NAMALWA (cell line): ENCODE measurements at regions not wholly inside any gene's neighbourhood (a gene's known extent, or its start where the extent isn't known, plus 50 kb on each side); places are given as distances from the start of the nearest gene placed in this dataset.
"Not testable (repeated sequence)": the region's sequence is repeated elsewhere in the genome, so short reads cannot be mapped to it uniquely, and the experiment has no call there.

ENCODE experiments used
- DNase-seq: peaks from one replicate; pipeline ENCODE4 v3.0.0-alpha.2; 2015; ENCODE audit warnings: low spot score

DNA sequence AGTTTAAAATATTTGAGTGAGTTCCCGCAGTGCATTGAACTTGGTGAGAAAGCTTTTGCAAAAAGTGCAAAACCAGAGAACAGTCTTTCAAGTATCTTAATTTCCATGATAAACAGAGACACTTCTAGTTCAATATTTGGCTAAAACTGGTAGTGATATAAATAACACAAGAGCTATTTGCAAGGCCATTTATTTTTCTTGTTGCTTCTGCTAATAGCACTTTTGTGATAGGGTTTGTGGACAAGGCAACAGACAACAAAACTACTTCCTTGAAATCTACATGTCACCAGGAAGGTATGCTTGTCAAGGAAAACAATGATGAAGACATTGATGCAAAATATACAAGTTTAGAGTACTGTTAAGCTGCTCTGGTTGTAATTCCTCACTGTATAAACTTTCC, 1225.1 kb downstream of the OTOL1 start:
- no peak for DNase-seq

DNA sequence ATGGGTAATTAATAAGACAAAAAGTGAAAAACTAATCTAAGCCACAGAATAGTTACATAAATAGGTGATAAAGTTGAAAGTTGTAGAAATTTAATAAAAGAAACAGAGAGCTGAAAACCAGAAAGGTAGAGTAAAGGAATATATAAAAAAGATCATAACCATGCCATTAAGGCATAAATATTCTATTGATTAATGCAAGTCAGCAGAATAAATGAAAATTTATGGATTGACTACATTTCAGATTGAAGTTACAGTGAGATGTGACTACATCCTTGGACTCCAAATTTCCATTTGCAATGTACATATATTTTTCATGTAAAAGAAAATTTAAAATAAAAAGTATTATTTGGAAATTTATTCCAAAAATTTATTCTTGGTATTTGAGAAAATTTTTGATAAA, 1225.7 kb downstream of the OTOL1 start:
- DNase-seq, result no peak

DNA sequence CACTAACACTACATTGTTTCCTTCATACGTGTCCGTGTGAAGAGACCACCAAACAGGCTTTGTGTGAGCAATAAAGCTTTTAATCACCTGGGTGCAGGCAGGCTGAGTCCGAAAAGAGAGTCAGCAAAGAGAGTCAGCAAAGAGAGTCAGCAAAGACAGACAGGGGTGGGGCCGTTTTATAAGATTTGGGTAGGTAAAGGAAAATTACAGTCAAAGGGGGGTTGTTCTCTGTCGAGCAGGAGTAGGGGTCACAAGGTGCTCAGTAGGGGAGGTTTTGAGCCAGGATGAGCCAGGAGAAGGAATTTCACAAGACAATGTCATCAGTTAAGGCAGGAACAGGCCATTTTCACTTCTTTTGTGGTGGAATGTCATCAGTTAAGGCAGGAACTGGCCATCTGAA, 1226.2 kb downstream of the OTOL1 start:
- DNase-seq, result not testable (repeated sequence)

DNA sequence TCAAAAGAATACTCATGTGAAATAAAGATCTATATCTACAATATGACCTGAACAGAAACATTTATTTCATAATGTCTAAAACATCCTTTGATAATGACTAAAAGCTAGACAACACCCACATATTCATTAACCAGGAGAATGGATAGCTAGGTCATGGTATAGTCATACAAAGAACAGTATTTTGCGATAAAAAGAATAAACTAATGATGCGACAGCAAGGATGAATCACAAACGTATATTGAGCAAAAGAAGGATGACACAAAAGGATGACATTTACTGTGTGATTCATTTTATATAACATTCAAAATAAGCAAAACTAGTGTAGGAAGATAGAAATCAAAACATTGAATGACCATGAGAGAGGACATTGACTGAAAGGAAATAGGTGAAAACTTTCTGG, 1233.1 kb downstream of the OTOL1 start:
- DNase-seq, result no peak

DNA sequence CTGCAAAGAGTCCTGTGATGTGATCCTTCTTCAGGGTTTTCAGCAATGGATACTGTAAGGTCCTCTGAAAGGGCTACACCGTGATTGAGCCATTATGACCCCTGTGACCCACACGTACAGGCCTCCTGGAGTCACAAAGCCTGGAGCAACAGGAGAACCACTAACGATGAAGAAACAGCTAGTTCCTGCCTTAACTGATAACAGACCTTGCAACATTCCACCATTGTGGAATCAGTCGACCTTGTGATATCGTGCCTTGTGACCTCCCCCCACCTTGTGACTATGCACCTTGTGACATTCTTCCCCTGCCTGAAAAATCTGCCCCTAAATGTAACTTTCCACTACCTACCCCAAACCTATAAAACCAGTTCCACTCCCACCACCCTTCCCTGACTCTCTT, 1235.4 kb downstream of the OTOL1 start:
- not testable (repeated sequence) for DNase-seq

DNA sequence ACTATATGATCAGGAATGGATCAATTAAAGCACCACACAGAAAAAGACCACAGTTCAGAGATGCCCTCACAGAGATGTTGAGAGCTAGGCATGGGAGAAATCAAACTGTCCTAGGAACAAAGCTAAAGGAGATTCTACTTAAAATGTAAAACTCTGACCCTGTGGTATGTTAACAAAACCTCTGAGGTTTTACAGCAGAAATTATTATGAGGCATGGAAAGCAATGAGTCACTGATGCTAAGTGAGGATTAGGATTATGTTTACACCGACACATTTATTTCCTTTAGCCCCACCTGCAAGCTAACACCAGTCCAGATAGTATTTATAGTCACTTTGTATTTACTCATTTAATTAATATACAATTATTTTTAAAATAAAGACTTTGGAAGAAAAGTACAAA, 1242.2 kb downstream of the OTOL1 start:
- DNase-seq, result no peak

DNA sequence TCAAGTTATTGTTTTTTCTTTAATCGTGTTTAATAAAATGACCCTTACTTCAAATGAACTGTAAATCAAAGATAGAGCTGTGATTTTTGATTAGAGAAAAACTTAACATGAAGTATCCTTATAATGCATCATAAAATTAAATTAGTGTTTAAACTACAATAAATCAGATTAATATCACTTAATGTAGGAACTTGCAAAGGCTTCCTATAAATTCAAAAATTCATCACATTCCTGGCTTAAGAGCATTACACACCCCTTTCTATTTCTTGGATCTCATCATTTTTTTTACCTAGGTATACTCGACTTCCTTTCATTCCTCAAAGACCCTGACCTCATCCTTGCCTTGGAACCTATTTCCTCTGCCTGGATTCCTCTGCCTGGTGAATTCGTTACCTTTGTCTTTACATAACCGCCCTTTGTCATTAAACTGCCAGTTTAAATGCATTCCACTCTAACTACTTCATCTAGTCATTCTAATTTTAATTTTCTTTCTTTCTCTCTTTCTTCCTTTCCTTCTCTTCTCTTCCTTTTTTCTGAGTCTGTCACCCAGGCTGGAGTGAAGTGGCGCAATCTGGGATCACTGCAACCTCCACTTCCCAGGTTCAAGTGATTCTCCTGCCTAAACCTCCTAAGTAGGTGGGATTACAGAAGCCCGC, 1244.5 kb downstream of the OTOL1 start:
- DNase-seq, result no peak

DNA sequence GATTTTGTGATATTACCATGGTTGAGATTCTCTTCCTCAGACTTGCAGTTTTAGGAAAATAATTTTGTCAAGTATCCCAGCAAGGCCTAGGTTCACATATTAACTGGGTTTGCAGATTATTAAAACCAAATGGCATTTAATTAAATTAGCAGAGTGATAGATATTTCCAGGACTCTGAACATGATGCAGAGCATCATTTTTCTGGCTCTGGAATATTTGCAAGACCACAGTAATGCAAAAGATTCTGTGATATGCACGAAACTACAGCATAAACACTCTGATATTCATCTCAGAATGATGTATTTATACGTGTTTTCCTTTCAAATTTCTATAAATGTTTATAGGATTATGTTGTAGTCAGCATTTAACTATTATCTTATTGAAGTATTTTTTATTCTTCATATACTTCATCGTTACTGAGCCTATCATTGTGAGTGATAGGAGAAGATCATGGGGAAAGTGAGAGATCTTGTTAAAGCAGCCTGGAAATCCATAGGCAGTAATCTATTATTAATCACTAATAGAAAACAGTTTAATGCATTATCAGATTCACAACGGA, 1245.6 kb downstream of the OTOL1 start:
- no peak for DNase-seq

DNA sequence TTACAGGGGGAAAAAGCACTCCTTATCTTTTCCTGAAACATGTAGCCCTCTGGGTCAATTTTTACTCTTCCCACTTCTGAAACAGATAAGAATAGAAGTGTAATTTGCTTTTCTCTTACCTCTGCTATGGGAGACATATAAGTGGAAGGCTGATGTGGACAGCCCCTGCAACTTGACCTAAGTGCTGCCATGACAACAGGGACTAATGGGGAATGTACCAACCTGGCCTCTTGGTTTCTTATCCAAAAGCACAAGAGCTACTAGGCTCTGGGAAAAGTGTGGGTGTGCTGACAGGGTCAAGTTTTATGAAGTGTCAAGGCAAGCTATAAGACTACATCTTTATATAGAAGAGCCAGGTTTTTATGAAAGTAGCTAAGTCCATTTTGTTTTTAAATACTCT, 1246.5 kb downstream of the OTOL1 start:
- no peak for DNase-seq

DNA sequence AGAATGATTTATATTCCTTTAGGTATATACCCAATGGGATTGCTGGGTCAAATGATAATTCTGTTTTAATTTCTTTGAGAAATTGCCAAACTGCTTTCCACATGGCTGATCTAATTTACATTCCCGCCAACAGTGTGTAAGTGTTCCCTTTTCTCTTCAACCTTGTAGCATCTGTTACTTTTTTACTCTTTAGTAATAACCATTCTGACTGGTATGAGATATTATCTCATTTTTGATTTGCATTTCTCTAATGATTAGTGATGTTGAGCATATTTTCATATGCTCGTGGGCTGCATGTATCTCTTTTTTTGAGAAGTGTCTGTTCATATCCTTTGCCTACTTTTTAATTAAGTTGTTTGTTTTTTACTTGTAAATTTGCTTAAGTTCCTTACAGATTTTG, 1264.2 kb downstream of the OTOL1 start:
- DNase-seq, result no peak

DNA sequence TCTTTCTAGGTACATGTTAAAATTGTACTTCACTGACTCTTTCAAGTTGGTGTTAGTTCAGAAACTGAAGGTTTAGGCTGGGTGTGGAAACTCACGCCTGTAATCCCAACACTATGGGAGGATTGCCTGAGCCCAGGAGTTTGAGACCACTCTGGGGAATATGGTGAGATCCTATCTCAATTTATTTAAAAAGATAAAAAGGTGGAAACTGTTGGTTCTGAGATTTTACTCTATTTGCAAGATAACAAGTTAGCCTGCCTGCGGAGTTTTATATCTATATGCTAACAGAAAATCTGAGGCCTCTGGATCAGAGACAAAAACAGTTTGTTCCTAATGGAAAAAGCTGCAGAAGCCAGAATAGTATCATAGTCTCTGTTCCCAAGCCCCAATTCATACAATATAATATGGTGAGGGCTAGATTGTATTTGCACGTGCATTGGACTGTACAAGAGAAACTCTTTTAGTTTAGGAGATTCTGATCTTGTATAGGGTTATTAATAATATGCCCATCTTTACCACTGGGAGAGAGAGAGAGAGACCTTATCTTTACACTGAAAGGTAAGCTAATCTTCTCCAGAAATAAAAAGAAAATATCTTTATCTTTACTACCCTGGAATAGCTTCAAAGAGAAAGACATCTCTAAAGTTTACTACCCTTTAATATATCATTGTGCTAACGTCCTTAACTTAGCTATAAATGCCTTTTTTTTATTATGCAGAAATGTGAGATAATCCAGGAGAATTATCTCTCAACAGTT, 1267.6 kb downstream of the OTOL1 start:
- no peak for DNase-seq

DNA sequence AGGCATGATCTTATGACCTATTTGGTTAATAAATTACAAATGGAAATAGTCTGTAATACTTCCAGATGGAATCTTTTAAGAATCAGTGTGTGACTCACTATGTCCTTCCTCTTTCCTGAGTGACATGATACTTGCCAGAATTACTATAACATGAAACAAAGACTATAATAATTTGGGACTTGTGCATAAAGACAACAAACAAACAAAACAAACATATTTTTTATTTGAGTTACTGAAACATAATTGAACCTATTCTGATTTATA, 1268.1 kb downstream of the OTOL1 start:
- DNase-seq, result no peak

DNA sequence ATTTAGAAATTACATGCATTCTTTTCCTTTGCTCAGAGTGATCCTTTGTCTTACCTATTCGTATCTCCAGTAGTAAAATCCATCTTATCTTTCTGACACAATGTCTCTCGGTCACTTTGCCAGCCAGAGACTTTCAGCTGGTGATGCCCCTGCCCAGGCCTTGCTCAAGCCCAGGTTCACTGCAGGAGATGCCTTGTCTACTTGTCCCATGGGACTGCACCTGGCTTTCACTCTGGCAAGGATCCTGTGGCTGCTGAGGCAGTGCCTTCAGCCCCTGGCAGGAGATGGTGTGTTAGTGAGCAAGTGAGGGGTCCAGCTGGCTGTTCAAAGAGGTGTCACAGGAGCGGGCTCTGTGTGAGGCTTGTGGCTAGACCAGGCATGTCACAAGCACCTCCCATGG, 1268.9 kb downstream of the OTOL1 start:
- no peak for DNase-seq

DNA sequence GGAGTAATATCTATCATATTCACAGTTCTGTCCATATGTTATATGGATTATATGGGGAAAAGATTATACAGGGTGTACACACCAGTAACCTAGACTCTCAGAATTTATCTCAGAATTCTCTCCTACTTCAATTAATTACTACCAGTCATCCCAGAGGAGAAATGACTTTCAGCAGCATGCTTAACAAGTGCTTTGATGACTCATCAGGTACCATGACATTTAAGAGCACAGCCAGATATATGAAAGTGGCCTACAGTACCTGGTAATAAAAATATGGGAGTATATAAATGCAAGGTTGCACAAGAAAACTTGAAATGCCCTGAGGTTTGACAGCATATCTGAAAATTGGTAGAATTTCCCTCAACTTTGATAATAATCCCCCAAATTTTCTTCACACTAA, 1273.0 kb downstream of the OTOL1 start:
- no peak for DNase-seq

DNA sequence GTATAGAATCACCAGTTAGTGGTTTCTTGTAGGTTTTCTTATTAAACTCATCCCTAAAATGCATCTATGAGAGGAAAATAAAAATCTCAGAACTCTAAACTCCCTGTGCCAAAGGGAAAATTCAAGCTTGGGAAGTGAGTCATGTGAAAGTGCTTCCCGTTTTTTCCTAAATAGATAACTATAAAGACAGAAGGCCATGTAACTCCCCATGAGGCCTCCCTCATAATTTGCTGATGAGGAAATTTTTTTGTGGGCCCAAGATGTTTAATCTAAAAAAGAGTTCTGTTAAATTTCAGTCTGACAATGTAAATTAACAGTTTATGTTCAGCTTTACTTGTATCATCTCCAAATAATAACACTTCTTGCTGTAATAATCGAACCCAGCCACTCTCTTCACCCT, 1273.9 kb downstream of the OTOL1 start:
- no peak for DNase-seq

DNA sequence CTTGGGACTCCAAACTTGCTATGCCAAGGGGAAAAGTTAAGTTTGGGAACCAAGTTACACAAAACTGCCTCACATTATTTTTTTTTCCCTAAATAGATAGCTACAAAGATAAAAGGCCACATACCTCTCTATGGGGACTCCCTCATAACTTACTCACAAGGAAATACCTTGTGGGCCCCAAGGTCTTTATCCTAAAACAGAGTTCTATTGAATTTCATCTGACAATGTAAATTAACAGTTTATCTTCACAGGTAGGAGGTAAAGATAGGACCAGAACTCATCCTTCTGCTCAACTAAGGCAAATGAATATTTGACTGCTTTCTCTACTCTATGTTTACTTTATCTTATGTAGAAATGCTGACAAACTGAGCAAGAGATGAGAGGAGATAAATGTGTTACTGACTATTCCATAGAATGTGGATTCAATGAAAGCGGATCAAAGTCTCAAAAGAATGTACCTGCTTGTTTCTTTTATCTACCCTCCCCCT, 1278.0 kb downstream of the OTOL1 start:
- DNase-seq, result no peak

DNA sequence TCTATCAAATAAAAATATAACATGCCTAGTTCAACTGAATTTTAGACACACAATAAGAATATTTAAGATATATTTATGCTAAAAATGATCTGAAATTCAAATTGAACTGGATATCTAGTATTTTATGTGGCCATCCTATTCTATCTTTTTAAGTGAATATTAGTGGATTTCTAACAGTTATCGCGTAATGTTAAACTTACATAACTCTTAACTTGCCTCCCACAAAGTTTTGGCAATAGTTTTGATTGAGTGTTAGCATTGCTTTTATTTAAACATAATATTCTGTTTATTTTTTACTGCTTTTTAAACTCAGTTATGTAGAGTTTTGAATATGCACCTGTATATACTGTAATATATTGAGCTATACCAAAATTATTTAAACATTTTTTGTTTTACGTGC, 1279.5 kb downstream of the OTOL1 start:
- DNase-seq, result no peak

DNA sequence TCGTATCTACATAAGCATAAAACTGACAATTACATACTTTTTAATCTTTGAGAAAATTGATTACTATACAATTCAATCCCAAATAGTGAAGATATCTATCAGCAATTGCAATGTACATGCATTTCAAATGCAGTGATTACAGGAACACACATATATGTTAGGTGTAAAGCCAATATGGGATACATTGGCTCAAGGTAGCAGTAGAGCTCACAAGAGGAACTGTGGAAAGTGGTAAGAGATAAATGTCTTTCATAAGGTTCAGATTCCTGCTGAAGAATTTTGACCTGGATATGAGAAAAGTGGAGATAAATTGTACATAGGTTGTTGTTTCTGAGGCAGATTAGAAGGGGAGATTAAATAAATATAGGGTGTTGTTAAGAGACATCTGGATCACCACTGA, 1280.5 kb downstream of the OTOL1 start:
- DNase-seq, result no peak

DNA sequence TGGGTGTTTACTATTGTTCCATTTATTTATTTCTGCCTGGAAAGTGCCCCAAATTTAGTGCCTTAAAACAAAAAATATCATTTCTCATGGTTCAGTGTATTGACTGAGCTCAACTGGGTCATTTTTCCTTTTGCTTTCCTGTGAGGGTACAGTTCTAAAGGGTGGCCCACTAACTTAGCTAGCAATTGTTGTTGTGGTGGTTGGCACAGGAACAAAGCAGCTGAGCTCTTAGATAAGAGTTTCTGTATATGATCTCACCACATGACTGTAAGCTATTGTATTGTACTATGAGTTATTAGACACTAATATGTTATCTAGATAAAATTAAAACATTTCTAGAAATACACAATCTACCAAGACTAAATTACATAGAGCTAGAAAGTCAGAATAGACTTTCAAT, 1283.7 kb downstream of the OTOL1 start:
- no peak for DNase-seq

DNA sequence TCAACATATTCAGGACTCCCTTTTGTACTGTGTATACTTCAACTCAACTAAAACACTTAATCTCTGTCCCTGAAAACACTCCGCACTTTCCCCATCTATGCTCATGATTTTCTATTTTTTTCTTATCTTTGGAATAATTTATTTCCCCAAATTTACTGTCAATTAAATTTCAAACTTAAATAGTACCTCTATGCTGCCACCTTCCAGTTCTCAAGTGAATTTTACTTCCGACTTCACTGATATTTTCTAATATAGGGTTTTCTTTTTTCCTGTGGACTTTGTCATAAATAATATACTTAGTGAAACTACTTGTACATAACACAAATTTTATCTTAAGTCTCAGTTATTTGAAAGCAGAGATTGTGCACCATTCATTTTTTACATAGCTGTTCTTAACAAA, 1303.3 kb downstream of the OTOL1 start:
- DNase-seq, result no peak

DNA sequence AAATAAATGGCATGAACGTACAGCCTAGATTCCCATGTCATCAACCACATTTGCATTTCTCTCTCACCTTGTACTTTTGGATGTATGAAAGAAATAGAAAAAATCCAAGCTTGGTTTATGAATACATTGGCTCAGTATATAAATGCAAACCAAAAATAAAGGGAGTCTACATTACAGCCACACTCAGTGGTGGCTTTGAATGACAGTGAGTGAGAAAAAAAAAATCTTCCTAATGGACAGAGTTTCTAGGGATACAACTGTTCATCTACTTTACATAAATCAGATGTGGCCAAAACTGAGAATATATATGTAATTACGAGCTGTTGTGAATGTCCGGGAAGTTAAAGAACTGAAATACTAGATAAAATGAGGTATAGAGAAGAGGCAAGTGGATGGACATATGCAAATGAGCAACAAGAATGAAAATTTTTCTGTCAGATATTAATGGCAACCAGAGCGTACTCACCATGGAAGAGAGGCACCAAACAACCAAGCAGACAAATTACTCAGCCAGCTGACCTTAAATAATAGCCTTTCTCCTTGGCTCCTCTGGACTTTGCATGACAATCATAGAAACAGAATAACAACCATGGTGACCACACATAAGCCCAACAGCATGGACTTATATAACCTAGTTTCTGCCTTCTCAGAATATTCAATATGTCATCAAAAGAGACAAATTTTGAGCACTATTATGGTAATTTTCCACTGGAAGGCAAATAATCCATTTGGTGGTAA, 1305.8 kb downstream of the OTOL1 start:
- DNase-seq, result no peak

DNA sequence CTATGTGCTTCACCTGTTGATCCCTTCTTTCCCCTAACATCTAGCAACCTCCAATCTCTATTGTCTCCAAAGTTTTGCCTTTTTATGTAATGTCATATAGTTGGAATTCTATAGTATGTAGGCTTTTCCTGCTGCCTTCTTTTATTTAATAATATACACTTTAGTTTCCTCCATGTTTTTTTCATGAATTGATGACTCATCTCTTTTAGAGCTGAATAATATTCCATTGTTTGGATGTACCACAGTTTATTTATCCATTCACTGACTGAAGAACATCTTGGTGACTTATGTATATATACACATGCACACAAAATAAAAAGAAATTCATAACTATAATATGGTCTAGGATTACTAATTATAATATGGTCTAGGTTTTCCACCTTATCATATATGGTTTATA, 1314.2 kb downstream of the OTOL1 start:
- no peak for DNase-seq

DNA sequence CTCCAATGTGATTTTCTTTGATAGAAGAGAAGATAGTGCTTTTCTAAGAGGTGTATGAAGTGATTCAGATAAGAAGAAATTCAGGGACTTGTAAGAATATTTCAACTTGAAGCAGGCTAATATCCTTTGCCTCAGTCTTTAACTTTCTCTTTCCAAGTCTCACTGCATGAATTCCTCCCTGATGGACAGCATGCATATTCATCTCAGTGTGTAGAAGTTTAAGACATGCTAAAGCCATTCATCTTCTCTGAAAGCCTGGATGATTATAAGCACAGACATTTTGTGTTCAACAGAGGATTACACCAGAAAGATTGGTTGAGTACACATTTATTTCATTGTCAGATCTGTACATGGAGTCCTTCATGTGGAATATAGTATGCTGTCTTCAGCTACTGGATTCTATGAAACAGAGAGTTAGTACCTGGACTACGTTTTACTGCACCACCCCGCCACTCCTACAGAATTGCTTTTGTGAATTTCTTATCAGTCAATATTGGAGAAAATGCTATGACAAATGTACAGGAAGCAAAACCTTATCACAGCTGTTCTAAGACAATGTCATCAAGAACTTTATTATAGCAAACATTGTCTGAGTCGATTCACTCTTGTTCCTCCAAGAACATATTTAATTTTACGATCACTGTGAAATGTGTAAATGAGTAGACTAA, 1346.1 kb downstream of the OTOL1 start:
- DNase-seq, result no peak
